ENCODE measurements at regions not wholly inside any gene's neighbourhood (a gene's known extent, or its start where the extent isn't known, plus 50 kb on each side); places are given as distances from the start of the nearest gene placed in this dataset.

GRCh38 chr1:200483491-200484143, 73.8 kb upstream of the ZNF281 start:
- Histone ChIP-seq H3K36me3 (ENCODE audit: insufficient read depth, low read length) (no peaks in the 10 kb centered on the region), H3K27me3 (ENCODE audit: insufficient read depth, low read length) (no peaks in the 10 kb centered on the region), H3K27ac (ENCODE audit: low read depth, low read length) (peak overlapping the region; percentile 96), H3K9me3 (ENCODE audit: low read depth, low read length) (no peaks in the 10 kb centered on the region), H3K4me1 (ENCODE audit: insufficient read depth, low read length) (peaks cover 28% of the 10 kb centered on the region), H3K4me3 (ENCODE audit: insufficient read depth, low read length) (peak overlapping the region; percentile 49), H3K4me2 (ENCODE audit: insufficient read depth, low read length) (peak overlapping the region; percentile 77), H4K20me1 (ENCODE audit: insufficient read depth, low read length) (no peaks in the 10 kb centered on the region), H2AFZ (ENCODE audit: low read length) (no peak overlapping the region), H3K79me2 (ENCODE audit: insufficient read depth, low read length) (peaks cover 3% of the 10 kb centered on the region)
- peak; percentile 96 for DNase-seq (ENCODE audit: insufficient read length, low spot score, missing footprints)
- TF ChIP-seq CTCF (IDR thresholded peaks at IDR 0.05; ENCODE audit: extremely low read depth, low read depth, low read length), result no peak

- H3K4me2 ChIP-seq (ENCODE audit: insufficient read depth, low read length), result no peak overlapping the region
- peak overlapping the region; percentile 59 for H2AFZ ChIP-seq (ENCODE audit: low read length)
- peaks cover 3% of the 10 kb centered on the region for H3K79me2 ChIP-seq (ENCODE audit: insufficient read depth, low read length)
- H3K27ac ChIP-seq (ENCODE audit: low read depth, low read length), result no peak overlapping the region
- no peaks in the 10 kb centered on the region for H3K36me3 ChIP-seq (ENCODE audit: insufficient read depth, low read length)
- no peaks in the 10 kb centered on the region for H3K27me3 ChIP-seq (ENCODE audit: insufficient read depth, low read length)
- peaks cover 27% of the 10 kb centered on the region for H3K4me1 ChIP-seq (ENCODE audit: insufficient read depth, low read length)
- H3K9me3 ChIP-seq (ENCODE audit: low read depth, low read length), result no peaks in the 10 kb centered on the region
- DNase-seq (ENCODE audit: insufficient read length, low spot score, missing footprints), result no peak
- no peak overlapping the region for H3K4me3 ChIP-seq (ENCODE audit: insufficient read depth, low read length)
- TF ChIP-seq CTCF (IDR thresholded peaks at IDR 0.05; ENCODE audit: extremely low read depth, low read depth, low read length), result no peak
- H4K20me1 ChIP-seq (ENCODE audit: insufficient read depth, low read length), result no peaks in the 10 kb centered on the region
Measured at GRCh38 chr1:200480964-200481363, 71.1 kb upstream of the ZNF281 start.

- Histone ChIP-seq H3K79me2 (ENCODE audit: insufficient read depth, low read length) (peaks cover 3% of the 10 kb centered on the region), H3K4me2 (ENCODE audit: insufficient read depth, low read length) (no peak overlapping the region), H3K9me3 (ENCODE audit: low read depth, low read length) (no peaks in the 10 kb centered on the region), H3K27ac (ENCODE audit: low read depth, low read length) (no peak overlapping the region), H2AFZ (ENCODE audit: low read length) (no peak overlapping the region), H3K4me1 (ENCODE audit: insufficient read depth, low read length) (peaks cover 27% of the 10 kb centered on the region), H4K20me1 (ENCODE audit: insufficient read depth, low read length) (no peaks in the 10 kb centered on the region), H3K27me3 (ENCODE audit: insufficient read depth, low read length) (no peaks in the 10 kb centered on the region), H3K36me3 (ENCODE audit: insufficient read depth, low read length) (no peaks in the 10 kb centered on the region), H3K4me3 (ENCODE audit: insufficient read depth, low read length) (no peak overlapping the region)
- DNase-seq (ENCODE audit: insufficient read length, low spot score, missing footprints), result no peak
- TF ChIP-seq CTCF (IDR thresholded peaks at IDR 0.05; ENCODE audit: extremely low read depth, low read depth, low read length), result no peak
Measured at GRCh38 chr1:200479816-200480215, 70.0 kb upstream of the ZNF281 start.

- no peak for TF ChIP-seq CTCF (IDR thresholded peaks at IDR 0.05; ENCODE audit: extremely low read depth, low read depth, low read length)
- H3K27ac ChIP-seq (ENCODE audit: low read depth, low read length), result no peak overlapping the region
- no peak for DNase-seq (ENCODE audit: insufficient read length, low spot score, missing footprints)
- no peak overlapping the region for H3K4me2 ChIP-seq (ENCODE audit: insufficient read depth, low read length)
- no peaks in the 10 kb centered on the region for H3K27me3 ChIP-seq (ENCODE audit: insufficient read depth, low read length)
- H3K9me3 ChIP-seq (ENCODE audit: low read depth, low read length), result no peaks in the 10 kb centered on the region
- no peak overlapping the region for H2AFZ ChIP-seq (ENCODE audit: low read length)
- no peaks in the 10 kb centered on the region for H3K36me3 ChIP-seq (ENCODE audit: insufficient read depth, low read length)
- no peaks in the 10 kb centered on the region for H4K20me1 ChIP-seq (ENCODE audit: insufficient read depth, low read length)
- H3K4me1 ChIP-seq (ENCODE audit: insufficient read depth, low read length), result peaks cover 23% of the 10 kb centered on the region
- H3K4me3 ChIP-seq (ENCODE audit: insufficient read depth, low read length), result no peak overlapping the region
- peaks cover 3% of the 10 kb centered on the region for H3K79me2 ChIP-seq (ENCODE audit: insufficient read depth, low read length)
Measured at GRCh38 chr1:200478945-200479558, 69.2 kb upstream of the ZNF281 start.

All from osteoblast (primary cell).